ENCODE measurements at regions not wholly inside any gene's neighbourhood (a gene's known extent, or its start where the extent isn't known, plus 50 kb on each side); places are given as distances from the start of the nearest gene placed in this dataset.

DNA sequence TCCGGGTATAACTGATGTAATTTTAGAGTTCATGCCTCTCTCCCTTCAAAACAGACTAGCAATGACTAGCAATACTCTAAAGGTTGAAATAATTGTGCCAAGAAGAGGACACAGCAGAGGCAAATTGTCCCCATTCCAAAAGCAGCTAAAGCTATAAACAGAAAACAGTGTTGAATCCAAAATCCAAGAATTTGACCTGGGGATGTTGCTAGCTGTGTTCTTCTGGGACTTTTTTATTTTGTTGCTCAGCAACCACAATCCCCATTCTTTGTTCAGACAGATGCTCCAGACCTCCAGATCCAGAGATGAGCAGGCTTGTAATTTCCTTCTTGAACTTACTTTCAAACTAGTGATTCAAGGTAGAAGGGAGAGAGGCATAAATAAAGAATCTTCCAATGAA, 191.5 kb downstream of the FOXB1 start:
- TF ChIP-seq CTCF (IDR thresholded peaks at IDR 0.05): no peak
- no peak for TF ChIP-seq POLR2A (IDR thresholded peaks at IDR 0.05)
